Trophoblast cell (in vitro differentiated cells and primary cell): ENCODE measurements at regions not wholly inside any gene's neighbourhood (a gene's known extent, or its start where the extent isn't known, plus 50 kb on each side); places are given as distances from the start of the nearest gene placed in this dataset.

ENCODE experiments used
- DNase-seq, 2 donors: peaks; one replicate each; pipeline ENCODE4 v3.0.0-alpha.2; 2016
- H2AFZ ChIP-seq: 2 replicates; pipeline ENCODE4 v1.6.1; 2013; ENCODE audit warnings: low read length, moderate library complexity, mild to moderate bottlenecking; ENCODE audit not compliant: insufficient read depth, poor library complexity
- H2AK5ac ChIP-seq: 2 replicates; pipeline ENCODE4 v1.6.1; 2013; ENCODE audit warnings: mild to moderate bottlenecking, low read length
- H2BK120ac ChIP-seq: 2 replicates; pipeline ENCODE4 v1.6.1; 2013; ENCODE audit warnings: low read length, mild to moderate bottlenecking, moderate library complexity; ENCODE audit not compliant: insufficient read depth, poor library complexity
- H2BK12ac ChIP-seq: 2 replicates; pipeline ENCODE4 v1.6.1; 2013; ENCODE audit warnings: mild to moderate bottlenecking, low read length, moderate library complexity
- H2BK5ac ChIP-seq: 2 replicates; pipeline ENCODE4 v1.6.1; 2013; ENCODE audit warnings: low read length, low read depth, moderate library complexity, mild to moderate bottlenecking; ENCODE audit not compliant: poor library complexity
- H3K14ac ChIP-seq: 2 replicates; pipeline ENCODE4 v1.6.1; 2013; ENCODE audit warnings: mild to moderate bottlenecking, low read length
- H3K18ac ChIP-seq: 2 replicates; pipeline ENCODE4 v1.6.1; 2013; ENCODE audit warnings: mild to moderate bottlenecking, low read length
- H3K23ac ChIP-seq: 2 replicates; pipeline ENCODE4 v1.6.1; 2013; ENCODE audit warnings: low read length
- H3K27ac ChIP-seq: 2 replicates; pipeline ENCODE4 v1.5.1; 2013; ENCODE audit warnings: low read depth, mild to moderate bottlenecking, inconsistent platforms, low read length, moderate library complexity
- H3K27me3 ChIP-seq: 2 replicates; pipeline ENCODE4 v1.6.1; 2013; ENCODE audit warnings: inconsistent platforms, mild to moderate bottlenecking, low read length, moderate library complexity; ENCODE audit not compliant: insufficient read depth
- H3K36me3 ChIP-seq, 2 experiments: 1 replicate in 1 of 2; 2 replicates in 1 of 2; pipeline ENCODE4 v1.6.1; 2013; ENCODE audit warnings: low read length in 2 of 2, mild to moderate bottlenecking in 2 of 2, moderate library complexity in 1 of 2; ENCODE audit not compliant: insufficient read depth in 2 of 2, control insufficient read depth in 1 of 2
- H3K4ac ChIP-seq: 2 replicates; pipeline ENCODE4 v1.6.1; 2013; ENCODE audit warnings: low read depth, mild to moderate bottlenecking, low read length, moderate library complexity
- H3K4me1 ChIP-seq, 2 experiments: 1 replicate in 1 of 2; 2 replicates in 1 of 2; pipeline ENCODE4 v1.6.1; 2013; ENCODE audit warnings: low read length in 2 of 2, mild to moderate bottlenecking in 2 of 2, moderate library complexity in 1 of 2; ENCODE audit not compliant: insufficient read depth in 2 of 2, control insufficient read depth in 1 of 2
- H3K4me2 ChIP-seq: 2 replicates; pipeline ENCODE4 v1.6.1; 2013; ENCODE audit warnings: inconsistent platforms, mild to moderate bottlenecking, low read length, moderate library complexity
- H3K4me3 ChIP-seq: 2 replicates; pipeline ENCODE4 v1.5.1; 2013; ENCODE audit warnings: mild to moderate bottlenecking, low read depth, low read length, inconsistent platforms
- H3K79me1 ChIP-seq: one replicate; pipeline ENCODE4 v1.6.1; 2013; ENCODE audit warnings: low read length
- H3K79me2 ChIP-seq: 2 replicates; pipeline ENCODE4 v1.6.1; 2013; ENCODE audit warnings: low read length, mild to moderate bottlenecking; ENCODE audit not compliant: control insufficient read depth, insufficient read depth, poor library complexity
- H3K9ac ChIP-seq: 2 replicates; pipeline ENCODE4 v1.6.1; 2013; ENCODE audit warnings: mild to moderate bottlenecking, low read length
- H3K9me3 ChIP-seq: 2 replicates; pipeline ENCODE4 v1.6.1; 2013; ENCODE audit warnings: low read depth, mild to moderate bottlenecking, control low read depth, inconsistent platforms, low read length; ENCODE audit not compliant: insufficient read depth
- H4K12ac ChIP-seq: 2 replicates; pipeline ENCODE4 v1.6.1; 2013; ENCODE audit warnings: low read depth, mild to moderate bottlenecking, low read length, moderate library complexity
- H4K8ac ChIP-seq: 2 replicates; pipeline ENCODE4 v1.6.1; 2013; ENCODE audit warnings: low read depth, mild to moderate bottlenecking, low read length, moderate library complexity
- H4K91ac ChIP-seq: one replicate; pipeline ENCODE4 v1.6.1; 2013; ENCODE audit warnings: low read depth, mild to moderate bottlenecking, low read length, moderate library complexity
- WGBS: extraction: QIAGEN DNeasy Blood & Tissue Kit; methylation state at CpG from one replicate; pipeline ENCODE4 v1.1.7; 2013; ENCODE audit warnings: missing lambda C conversion rate; ENCODE audit not compliant: insufficient read length, insufficient coverage; ENCODE audit errors: extremely low coverage; 5-methylcytosine and 5-hydroxymethylcytosine counted together

GRCh38 chr7:42475082-42475481, 238.1 kb upstream of the GLI3 start:
- H4K8ac ChIP-seq: no peak overlapping the region
- H3K4me3 ChIP-seq: no peak overlapping the region
- H3K9me3 ChIP-seq: peaks cover 2% of the 10 kb centered on the region
- H3K18ac ChIP-seq: no peak overlapping the region
- H3K27me3 ChIP-seq: no peaks in the 10 kb centered on the region
- H3K79me1 ChIP-seq: no peaks in the 10 kb centered on the region
- no peak for DNase-seq
- no peak overlapping the region for H2BK5ac ChIP-seq
- no peak overlapping the region for H2BK12ac ChIP-seq
- H2BK120ac ChIP-seq: no peak overlapping the region
- H4K12ac ChIP-seq: no peak overlapping the region
- no peak overlapping the region for H3K23ac ChIP-seq
- no peak overlapping the region for H3K14ac ChIP-seq
- H3K9ac ChIP-seq: no peak overlapping the region
- H3K79me2 ChIP-seq: no peaks in the 10 kb centered on the region
- WGBS: no CpG with 5 or more reads among the region's 5 CpGs
- no peak overlapping the region for H3K4me2 ChIP-seq
- H3K36me3 ChIP-seq: no peaks in the 10 kb centered on the region
- no peak overlapping the region for H3K27ac ChIP-seq
- H3K4ac ChIP-seq: no peak overlapping the region
- no peak overlapping the region for H4K91ac ChIP-seq
- no peak overlapping the region for H2AK5ac ChIP-seq
- no peak overlapping the region for H2AFZ ChIP-seq
- no peaks in the 10 kb centered on the region for H3K4me1 ChIP-seq

- H3K79me1 ChIP-seq: no peaks in the 10 kb centered on the region
- H3K4me1 ChIP-seq: no peaks in the 10 kb centered on the region
- H4K8ac ChIP-seq: no peak overlapping the region
- no peak overlapping the region for H3K27ac ChIP-seq
- H3K4me2 ChIP-seq: no peak overlapping the region
- H2AFZ ChIP-seq: no peak overlapping the region
- H2BK120ac ChIP-seq: no peak overlapping the region
- no peak overlapping the region for H4K91ac ChIP-seq
- no peak overlapping the region for H3K14ac ChIP-seq
- H3K18ac ChIP-seq: no peak overlapping the region
- no peak overlapping the region for H3K9ac ChIP-seq
- no peak overlapping the region for H3K4ac ChIP-seq
- H3K23ac ChIP-seq: no peak overlapping the region
- no peak overlapping the region for H2BK5ac ChIP-seq
- H3K27me3 ChIP-seq: no peaks in the 10 kb centered on the region
- no peak overlapping the region for H2BK12ac ChIP-seq
- no peak for DNase-seq
- no CpG with 5 or more reads among the region's 5 CpGs for WGBS
- H3K4me3 ChIP-seq: no peak overlapping the region
- H2AK5ac ChIP-seq: no peak overlapping the region
- H3K79me2 ChIP-seq: no peaks in the 10 kb centered on the region
- H4K12ac ChIP-seq: no peak overlapping the region
- H3K9me3 ChIP-seq: peaks cover 2% of the 10 kb centered on the region
- H3K36me3 ChIP-seq: no peaks in the 10 kb centered on the region
Observed at GRCh38 chr7:42473099-42473498, 236.1 kb upstream of the GLI3 start.

- Histone ChIP-seq H3K4me3 (no peak overlapping the region), H2BK5ac (no peak overlapping the region), H2BK12ac (no peak overlapping the region), H4K91ac (no peak overlapping the region), H3K14ac (no peak overlapping the region), H3K27ac (no peak overlapping the region), H3K4me2 (no peak overlapping the region), H3K4me1 (no peaks in the 10 kb centered on the region), H2BK120ac (no peak overlapping the region), H3K79me2 (no peaks in the 10 kb centered on the region), H2AFZ (no peak overlapping the region), H4K8ac (no peak overlapping the region), H3K36me3 (no peaks in the 10 kb centered on the region), H3K23ac (no peak overlapping the region), H2AK5ac (no peak overlapping the region), H4K12ac (no peak overlapping the region), H3K27me3 (no peaks in the 10 kb centered on the region), H3K4ac (no peak overlapping the region), H3K18ac (no peak overlapping the region), H3K9ac (no peak overlapping the region), H3K79me1 (no peaks in the 10 kb centered on the region), H3K9me3 (no peaks in the 10 kb centered on the region)
- no CpG with 5 or more reads among the region's 3 CpGs for WGBS
- DNase-seq: no peak
Observed at GRCh38 chr7:42471573-42472174, 234.7 kb upstream of the GLI3 start.

- no peak overlapping the region for H2BK12ac ChIP-seq
- H3K79me2 ChIP-seq: no peaks in the 10 kb centered on the region
- no peaks in the 10 kb centered on the region for H3K27me3 ChIP-seq
- H4K12ac ChIP-seq: no peak overlapping the region
- H3K4me2 ChIP-seq: no peak overlapping the region
- H3K79me1 ChIP-seq: no peaks in the 10 kb centered on the region
- H2AK5ac ChIP-seq: no peak overlapping the region
- no peak overlapping the region for H3K4me3 ChIP-seq
- H3K36me3 ChIP-seq: no peaks in the 10 kb centered on the region
- no CpG with 5 or more reads among the region's 10 CpGs for WGBS
- H3K4ac ChIP-seq: no peak overlapping the region
- H4K8ac ChIP-seq: no peak overlapping the region
- H2AFZ ChIP-seq: no peak overlapping the region
- H3K9me3 ChIP-seq: no peaks in the 10 kb centered on the region
- H2BK5ac ChIP-seq: no peak overlapping the region
- H3K18ac ChIP-seq: no peak overlapping the region
- no peak overlapping the region for H2BK120ac ChIP-seq
- no peak overlapping the region for H4K91ac ChIP-seq
- no peak overlapping the region for H3K9ac ChIP-seq
- H3K14ac ChIP-seq: no peak overlapping the region
- no peaks in the 10 kb centered on the region for H3K4me1 ChIP-seq
- H3K27ac ChIP-seq: no peak overlapping the region
- DNase-seq: no peak
- no peak overlapping the region for H3K23ac ChIP-seq
Observed at GRCh38 chr7:42469341-42469740, 232.3 kb upstream of the GLI3 start.
